Suprapubic skin (tissue), 4 donors: ENCODE measurements at regions not wholly inside any gene's neighbourhood (a gene's known extent, or its start where the extent isn't known, plus 50 kb on each side); places are given as distances from the start of the nearest gene placed in this dataset.

Experiments
- DNase-seq, 2 donors: peaks; one replicate each; pipeline ENCODE4 v3.0.0-alpha.2; 2019; ENCODE audit warnings: low spot score in 2 of 2
- H3K27ac ChIP-seq: fragments of 200-600 bp; sonication (generic); one replicate; pipeline ENCODE4 v1.5.1; 2019
- H3K27me3 ChIP-seq: fragments of 200-600 bp; sonication (generic); one replicate; pipeline ENCODE4 v1.5.1; 2019
- H3K36me3 ChIP-seq: fragments of 200-600 bp; sonication (generic); one replicate; pipeline ENCODE4 v1.5.1; 2019
- H3K4me1 ChIP-seq: fragments of 200-600 bp; sonication (generic); one replicate; pipeline ENCODE4 v1.5.1; 2019
- H3K4me3 ChIP-seq: fragments of 200-600 bp; sonication (generic); one replicate; pipeline ENCODE4 v1.5.1; 2019; ENCODE audit warnings: mild to moderate bottlenecking
- H3K9me3 ChIP-seq: fragments of 200-600 bp; sonication (generic); one replicate; pipeline ENCODE4 v1.5.1; 2019
- CTCF ChIP-seq, 2 donors: fragments of 200-600 bp in 1 of 2; fragments of 450-650 bp in 1 of 2; sonication (generic) in 1 of 2; IDR thresholded peaks; one replicate each; pipeline ENCODE4 v1.5.1; 2016 to 2019; ENCODE audit warnings: antibody characterized with exemption in 2 of 2, mild to moderate bottlenecking in 1 of 2, moderate library complexity in 1 of 2
- EP300 ChIP-seq: sonication (generic); formaldehyde crosslinking; IDR thresholded peaks from one replicate; pipeline ENCODE4 v1.6.1; 2017; ENCODE audit warnings: antibody characterized with exemption
- POLR2A ChIP-seq, 2 donors: fragments of 450-650 bp; IDR thresholded peaks; one replicate each; pipeline ENCODE4 v1.6.1; 2017; ENCODE audit warnings: antibody characterized with exemption in 2 of 2, mild to moderate bottlenecking in 2 of 2, moderate library complexity in 2 of 2
- POLR2AphosphoS5 ChIP-seq, 3 donors: sonication (generic); formaldehyde crosslinking; IDR thresholded peaks; one replicate each; pipeline ENCODE4 v1.6.1; 2017; ENCODE audit warnings: antibody characterized with exemption in 3 of 3
- WGBS: methylation state at CpG from one replicate; pipeline ENCODE4 v1.1.5; 2018; 5-methylcytosine and 5-hydroxymethylcytosine counted together

- Histone ChIP-seq H3K4me3 (no peak overlapping the region), H3K27me3 (no peaks in the 10 kb centered on the region), H3K36me3 (no peaks in the 10 kb centered on the region), H3K27ac (no peak overlapping the region), H3K4me1 (no peaks in the 10 kb centered on the region), H3K9me3 (no peaks in the 10 kb centered on the region)
- no peak for TF ChIP-seq POLR2AphosphoS5 (IDR thresholded peaks at IDR 0.05)
- no peak for TF ChIP-seq EP300
- no peak for TF ChIP-seq POLR2A (IDR thresholded peaks at IDR 0.05)
- no peak for TF ChIP-seq CTCF (IDR thresholded peaks at IDR 0.05)
- 95% methylated on average over 1 of the region's 1 CpG for WGBS
- no peak for DNase-seq
These were observed 100.5 kb upstream of the FGF10 start for GRCh38 chr5:44489759-44490158.

DNA sequence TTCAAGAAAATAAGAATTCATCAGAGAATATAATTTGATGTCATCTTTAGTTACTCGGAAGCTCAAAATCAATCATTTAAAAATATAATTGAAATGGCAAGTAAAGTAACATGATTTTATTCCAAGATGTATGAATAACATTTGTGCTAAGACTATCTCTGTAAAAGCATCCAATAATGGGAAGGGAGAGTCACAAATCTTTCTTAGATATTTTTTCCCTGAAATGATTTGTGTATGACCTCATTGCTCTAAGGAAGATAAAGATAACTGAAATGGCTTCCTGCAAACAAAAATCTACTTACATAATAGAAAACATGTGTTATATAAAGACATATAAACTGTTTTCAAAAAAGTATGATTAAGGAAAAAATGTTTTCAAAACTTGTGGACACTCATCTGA lies 97.4 kb upstream of the FGF10 start:
- Histone ChIP-seq H3K27me3 (no peaks in the 10 kb centered on the region), H3K4me1 (no peaks in the 10 kb centered on the region), H3K9me3 (no peaks in the 10 kb centered on the region), H3K4me3 (no peak overlapping the region), H3K27ac (no peak overlapping the region), H3K36me3 (no peaks in the 10 kb centered on the region)
- 0% methylated on average over 1 of the region's 1 CpG for WGBS
- DNase-seq: no peak
- TF ChIP-seq EP300 (no peak), CTCF (IDR thresholded peaks at IDR 0.05) (no peak), POLR2AphosphoS5 (IDR thresholded peaks at IDR 0.05) (no peak)

DNA sequence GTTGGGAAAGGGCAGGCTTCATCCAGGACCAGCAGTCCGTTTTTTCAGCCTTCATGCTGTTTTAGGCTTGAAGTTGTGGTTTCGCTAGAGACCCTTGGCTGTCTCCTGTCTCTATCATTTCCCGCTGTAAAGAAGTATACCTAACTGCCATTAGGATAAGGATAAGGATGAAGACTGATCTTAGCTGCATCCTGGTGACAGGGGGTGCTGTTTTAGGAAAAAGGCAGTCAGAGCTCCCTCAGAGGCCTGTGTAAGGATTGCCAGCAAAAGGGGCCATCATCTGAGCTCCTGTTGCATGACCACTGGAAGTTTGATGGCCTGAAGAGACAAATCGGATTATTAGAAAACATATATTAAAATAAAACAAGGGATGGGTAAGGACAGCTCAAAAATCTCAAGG lies 64.8 kb upstream of the FGF10 start:
- no peak overlapping the region for H3K4me3 ChIP-seq
- no peaks in the 10 kb centered on the region for H3K4me1 ChIP-seq
- no peak for DNase-seq
- TF ChIP-seq POLR2AphosphoS5 (IDR thresholded peaks at IDR 0.05) (no peak), CTCF (IDR thresholded peaks at IDR 0.05) (no peak), POLR2A (IDR thresholded peaks at IDR 0.05) (no peak), EP300 (no peak)
- H3K9me3 ChIP-seq: no peaks in the 10 kb centered on the region
- no peaks in the 10 kb centered on the region for H3K36me3 ChIP-seq
- no peak overlapping the region for H3K27ac ChIP-seq
- H3K27me3 ChIP-seq: no peaks in the 10 kb centered on the region
- WGBS: 73% methylated on average over 4 of the region's 4 CpGs

- Histone ChIP-seq H3K4me1 (no peaks in the 10 kb centered on the region), H3K9me3 (no peaks in the 10 kb centered on the region), H3K27ac (no peak overlapping the region), H3K27me3 (no peaks in the 10 kb centered on the region), H3K4me3 (no peak overlapping the region), H3K36me3 (no peaks in the 10 kb centered on the region)
- TF ChIP-seq POLR2A (IDR thresholded peaks at IDR 0.05) (no peak), CTCF (IDR thresholded peaks at IDR 0.05) (no peak), EP300 (no peak), POLR2AphosphoS5 (IDR thresholded peaks at IDR 0.05) (no peak)
- no peak for DNase-seq
These were observed 57.2 kb upstream of the FGF10 start for GRCh38 chr5:44446399-44446798.

GRCh38 chr5:44443172-44443571 lies 54.0 kb upstream of the FGF10 start:
- WGBS: 71% methylated on average over 2 of the region's 2 CpGs
- Histone ChIP-seq H3K27ac (no peak overlapping the region), H3K4me3 (no peak overlapping the region), H3K4me1 (no peaks in the 10 kb centered on the region), H3K36me3 (no peaks in the 10 kb centered on the region), H3K9me3 (no peaks in the 10 kb centered on the region), H3K27me3 (no peaks in the 10 kb centered on the region)
- no peak for TF ChIP-seq POLR2A (IDR thresholded peaks at IDR 0.05)
- DNase-seq: no peak

DNA sequence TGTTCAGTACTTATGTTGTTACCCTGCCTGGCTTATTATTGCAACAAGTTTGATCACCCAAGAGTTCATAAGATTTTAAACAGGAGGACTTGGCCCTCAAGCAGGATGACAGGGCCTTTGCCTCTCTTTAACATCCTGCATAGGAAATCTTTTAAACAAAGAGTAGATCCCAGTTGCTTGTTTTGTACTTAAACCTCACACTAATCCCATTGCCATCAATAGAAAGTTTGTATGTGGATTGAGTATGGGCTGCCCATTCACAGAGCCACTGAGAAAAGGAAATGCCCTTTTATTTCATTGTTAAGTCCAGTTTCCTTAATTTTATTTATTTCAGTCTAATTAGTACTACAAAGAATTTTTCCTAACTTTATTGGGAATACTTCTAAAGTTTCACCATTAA lies 52.2 kb upstream of the FGF10 start:
- TF ChIP-seq POLR2AphosphoS5 (IDR thresholded peaks at IDR 0.05): no peak
- TF ChIP-seq CTCF (IDR thresholded peaks at IDR 0.05): no peak
- no peak for TF ChIP-seq EP300
- no peak for TF ChIP-seq POLR2A (IDR thresholded peaks at IDR 0.05)
- no peak overlapping the region for H3K4me3 ChIP-seq
- H3K36me3 ChIP-seq: no peaks in the 10 kb centered on the region
- no peak for DNase-seq
- H3K27ac ChIP-seq: no peak overlapping the region
- no peaks in the 10 kb centered on the region for H3K4me1 ChIP-seq
- H3K27me3 ChIP-seq: no peaks in the 10 kb centered on the region
- H3K9me3 ChIP-seq: no peaks in the 10 kb centered on the region
